ENCODE measurements at regions not wholly inside any gene's neighbourhood (a gene's known extent, or its start where the extent isn't known, plus 50 kb on each side); places are given as distances from the start of the nearest gene placed in this dataset.

DNA sequence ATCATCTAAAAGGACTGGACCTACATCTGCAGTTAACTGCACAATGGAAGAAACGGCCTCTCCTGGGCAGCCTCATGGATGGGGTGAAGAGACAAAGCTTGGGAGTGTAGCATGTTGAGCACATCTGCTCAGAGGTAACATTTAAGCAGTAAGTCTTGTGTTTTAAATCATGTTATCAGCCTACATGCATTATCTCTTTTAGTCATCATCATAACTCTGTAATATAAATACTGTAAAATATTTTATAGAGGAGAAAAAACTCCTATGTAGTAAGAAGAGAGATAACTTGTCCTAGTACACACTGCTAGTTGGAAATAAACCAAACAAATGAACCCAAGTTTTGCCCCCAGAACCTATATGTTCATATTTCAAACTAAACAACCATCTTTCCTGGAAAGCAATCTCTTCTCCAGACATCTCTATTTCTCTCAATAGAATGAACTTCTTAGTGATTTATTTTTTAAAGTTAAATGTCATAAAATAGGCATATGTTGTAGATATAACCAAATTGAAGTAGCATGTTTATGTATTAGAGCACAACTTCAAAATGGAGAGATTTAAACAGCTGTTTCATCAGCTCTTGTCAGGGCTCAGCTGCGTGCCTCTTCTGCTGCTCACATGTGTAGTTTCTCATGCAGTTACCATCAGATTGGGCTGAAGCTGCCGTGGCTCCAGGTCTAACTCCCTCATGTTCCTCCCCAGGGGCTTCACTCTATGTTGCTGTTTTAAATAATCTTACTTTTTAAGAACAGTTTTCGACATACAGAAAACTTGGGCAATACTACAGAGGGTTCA, 581.8 kb upstream of the ZFP42 start:
- no peak overlapping the region for H3K4me3 ChIP-seq (ENCODE audit: low read depth, low read length)
- no peak for TF ChIP-seq CTCF (conservative IDR thresholded peaks at IDR 0.05; ENCODE audit: low read depth, low read length)
- no peak for DNase-seq (ENCODE audit: low read depth)

GRCh38 chr4:187414716-187415115, 580.9 kb upstream of the ZFP42 start:
- TF ChIP-seq CTCF (conservative IDR thresholded peaks at IDR 0.05; ENCODE audit: low read depth, low read length) = no peak
- H3K4me3 ChIP-seq (ENCODE audit: low read depth, low read length) = no peak overlapping the region
- DNase-seq (ENCODE audit: low read depth) = no peak

DNA sequence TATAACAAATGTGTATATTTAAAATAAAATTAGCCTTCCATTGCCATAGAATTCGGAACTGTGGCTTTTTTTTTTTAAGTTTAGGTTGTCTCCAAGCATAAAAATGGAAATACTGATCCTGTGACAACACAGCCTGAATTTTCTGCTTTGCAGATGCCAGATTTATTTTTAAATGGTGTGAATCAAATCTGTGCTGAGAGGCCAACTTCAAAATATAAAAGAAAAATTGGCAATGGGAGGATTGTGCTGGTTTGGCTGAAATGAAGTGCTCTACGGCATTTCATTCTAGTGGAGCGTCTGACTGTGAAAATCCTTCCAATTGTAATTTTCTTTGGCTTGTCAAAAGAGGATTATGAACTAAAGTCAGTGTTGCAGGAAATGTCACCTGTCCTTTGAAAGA, 580.3 kb upstream of the ZFP42 start:
- no peak for DNase-seq (ENCODE audit: low read depth)
- H3K4me3 ChIP-seq (ENCODE audit: low read depth, low read length) = no peak overlapping the region
- no peak for TF ChIP-seq CTCF (conservative IDR thresholded peaks at IDR 0.05; ENCODE audit: low read depth, low read length)

- no peak for TF ChIP-seq CTCF (conservative IDR thresholded peaks at IDR 0.05; ENCODE audit: low read depth, low read length)
- DNase-seq (ENCODE audit: low read depth) = no peak
- no peak overlapping the region for H3K4me3 ChIP-seq (ENCODE audit: low read depth, low read length)
These were observed 579.4 kb upstream of the ZFP42 start for GRCh38 chr4:187416216-187416615.

- no peak overlapping the region for H3K4me3 ChIP-seq (ENCODE audit: low read depth, low read length)
- no peak for TF ChIP-seq CTCF (conservative IDR thresholded peaks at IDR 0.05; ENCODE audit: low read depth, low read length)
- DNase-seq (ENCODE audit: low read depth) = no peak
These were observed 577.9 kb upstream of the ZFP42 start for GRCh38 chr4:187417721-187418120.

DNA sequence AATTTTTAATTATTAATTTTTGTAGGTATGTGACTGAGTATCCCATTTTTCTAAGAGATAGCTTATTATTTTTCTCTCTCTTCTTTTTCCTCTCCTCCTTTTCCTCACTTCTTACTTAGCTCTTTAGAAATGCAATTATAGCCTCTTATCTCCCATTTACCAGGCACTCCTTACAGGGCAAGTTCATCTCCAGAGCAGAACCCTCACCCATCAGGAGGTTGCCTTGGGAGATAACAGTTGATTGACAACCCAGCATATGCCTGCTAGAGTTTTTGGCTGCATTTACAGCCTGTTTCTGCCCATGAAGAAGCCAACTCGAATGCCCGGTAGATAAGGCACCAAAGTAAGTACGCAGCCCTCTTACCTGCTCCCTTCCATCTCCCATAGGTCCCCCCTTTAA, 572.9 kb upstream of the ZFP42 start:
- no peak for DNase-seq (ENCODE audit: low read depth)
- no peak for TF ChIP-seq CTCF (conservative IDR thresholded peaks at IDR 0.05; ENCODE audit: low read depth, low read length)
- H3K4me3 ChIP-seq (ENCODE audit: low read depth, low read length) = no peak overlapping the region

DNA sequence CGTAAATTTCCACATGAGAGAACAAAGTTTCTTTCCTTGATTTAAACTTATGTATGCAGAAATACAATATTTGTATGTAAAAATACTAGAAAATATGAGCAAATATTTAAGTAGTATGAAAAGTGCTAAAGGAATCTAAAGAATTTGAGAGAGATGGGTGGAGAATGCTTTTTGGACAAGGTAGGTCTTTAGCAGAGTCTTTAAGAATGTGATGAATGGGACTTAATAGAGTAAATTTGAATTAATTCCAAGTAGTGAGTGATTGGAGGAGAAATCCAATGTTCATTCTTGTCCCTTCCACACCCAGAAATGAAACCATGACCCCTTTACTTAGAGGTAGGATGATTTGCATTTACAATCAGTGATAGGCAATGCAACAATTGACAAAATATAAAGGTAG, 570.9 kb upstream of the ZFP42 start:
- DNase-seq (ENCODE audit: low read depth) = no peak
- TF ChIP-seq CTCF (conservative IDR thresholded peaks at IDR 0.05; ENCODE audit: low read depth, low read length) = no peak
- no peak overlapping the region for H3K4me3 ChIP-seq (ENCODE audit: low read depth, low read length)
